Progenitor cell of endocrine pancreas (in vitro differentiated cells): ENCODE measurements at regions not wholly inside any gene's neighbourhood (a gene's known extent, or its start where the extent isn't known, plus 50 kb on each side); places are given as distances from the start of the nearest gene placed in this dataset.
A peak's percentile ranks its signal among the peaks of the same experiment; 100 is the strongest.
"Not testable (repeated sequence)": the region's sequence is repeated elsewhere in the genome, so short reads cannot be mapped to it uniquely, and the experiment has no call there.

Experiments used
- DNase-seq: peaks from one replicate; pipeline ENCODE4 v3.0.0; 2021; ENCODE audit warnings: low spot score; ENCODE audit not compliant: unreplicated experiment
- H3K27ac Mint-ChIP-seq: 2 replicates; pipeline ENCODE4 v1.8.0; 2021; ENCODE audit warnings: mild to moderate bottlenecking, moderate library complexity, mixed read lengths
- H3K27me3 Mint-ChIP-seq: 2 replicates; pipeline ENCODE4 v1.8.0; 2021; ENCODE audit warnings: mixed read lengths
- H3K36me3 Mint-ChIP-seq: 2 replicates; pipeline ENCODE4 v1.8.0; 2022; ENCODE audit warnings: mixed read lengths; ENCODE audit not compliant: insufficient read depth
- H3K4me1 Mint-ChIP-seq: 2 replicates; pipeline ENCODE4 v1.8.0; 2021; ENCODE audit warnings: low read depth, mixed read lengths
- H3K4me3 Mint-ChIP-seq: 2 replicates; pipeline ENCODE4 v1.8.0; 2021; ENCODE audit warnings: low read depth, mild to moderate bottlenecking, moderate library complexity, mixed read lengths
- H3K9me3 Mint-ChIP-seq: 2 replicates; pipeline ENCODE4 v1.8.0; 2021; ENCODE audit warnings: low read depth, mixed read lengths
- TF ChIP-seq, protein P1 (sequence below): fragments of 200-600 bp; sonication (generic); IDR thresholded peaks from one replicate; pipeline ENCODE4 v1.5.0; 2021; ENCODE audit warnings: antibody characterized with exemption, mild to moderate bottlenecking; ENCODE audit not compliant: unreplicated experiment

DNA sequence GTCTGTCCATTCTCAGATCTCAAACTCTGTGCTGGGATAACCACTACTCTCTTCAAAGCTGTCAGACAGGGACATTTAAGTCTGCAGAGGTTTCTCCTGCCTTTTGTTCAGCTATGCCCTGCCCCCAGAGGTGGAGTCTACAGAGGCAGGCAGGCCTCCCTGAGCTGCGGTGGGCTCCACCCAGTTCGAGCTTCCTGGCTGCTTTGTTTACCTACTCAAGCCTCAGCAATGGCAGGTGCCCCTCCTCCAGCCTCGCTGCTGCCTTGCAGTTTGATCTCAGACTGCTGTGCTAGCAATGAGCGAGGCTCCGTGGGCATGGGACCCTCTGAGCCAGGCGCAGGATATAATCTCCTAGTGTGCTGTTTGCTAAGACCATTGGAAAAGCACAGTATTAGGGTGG, 53.1 kb upstream of the HUNK start:
- H3K4me1 Mint-ChIP-seq, H3K27ac Mint-ChIP-seq, DNase-seq, H3K36me3 Mint-ChIP-seq, H3K4me3 Mint-ChIP-seq, H3K27me3 Mint-ChIP-seq: not testable (repeated sequence)
- peaks cover 15% of the 10 kb centered on the region for H3K9me3 Mint-ChIP-seq

DNA sequence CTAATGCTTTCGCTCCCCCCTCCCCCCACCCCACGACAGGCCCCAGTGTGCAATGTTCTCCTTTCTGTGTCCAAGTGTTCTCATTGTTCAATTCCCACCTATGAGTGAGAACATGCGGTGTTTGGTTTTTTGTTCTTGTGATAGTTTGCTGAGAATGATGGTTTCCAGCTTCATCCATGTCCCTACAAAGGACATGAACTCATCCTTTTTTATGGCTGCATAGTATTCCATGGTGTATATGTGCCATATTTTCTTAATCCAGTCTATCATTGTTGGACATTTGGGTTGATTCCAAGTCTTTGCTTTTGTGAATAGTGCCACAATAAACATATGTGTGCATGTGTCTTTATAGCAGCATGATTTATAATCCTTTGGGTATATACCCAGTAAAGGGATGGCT, 58.5 kb upstream of the HUNK start:
- not testable (repeated sequence) for H3K4me1 Mint-ChIP-seq, H3K9me3 Mint-ChIP-seq, H3K27ac Mint-ChIP-seq, H3K27me3 Mint-ChIP-seq, DNase-seq, H3K4me3 Mint-ChIP-seq, H3K36me3 Mint-ChIP-seq

DNA sequence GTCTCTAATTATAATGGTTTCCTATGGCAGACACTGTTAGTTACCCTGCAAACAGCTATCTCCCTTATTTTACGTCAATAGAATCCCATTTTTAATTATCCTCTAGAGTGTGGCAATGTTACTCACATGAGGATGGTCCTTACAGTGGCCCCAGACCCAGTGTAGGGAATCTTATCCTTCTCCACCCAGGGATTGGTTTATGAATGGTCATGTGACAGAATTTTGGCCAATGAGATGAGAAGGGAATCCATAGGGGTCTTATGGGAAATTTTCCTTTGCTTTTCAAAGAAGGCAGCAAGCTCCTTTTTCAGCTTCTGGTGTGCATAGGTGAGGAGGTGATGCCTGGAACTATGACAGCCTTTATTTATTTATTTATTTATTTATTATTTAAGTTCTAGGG, 59.0 kb upstream of the HUNK start:
- Mint-ChIP-seq H3K27me3 (no peaks in the 10 kb centered on the region), H3K36me3 (no peaks in the 10 kb centered on the region), H3K27ac (no peak overlapping the region), H3K4me1 (no peaks in the 10 kb centered on the region), H3K4me3 (no peak overlapping the region), H3K9me3 (peaks cover 8% of the 10 kb centered on the region)
- DNase-seq = no peak
- TF ChIP-seq, protein P1, sequence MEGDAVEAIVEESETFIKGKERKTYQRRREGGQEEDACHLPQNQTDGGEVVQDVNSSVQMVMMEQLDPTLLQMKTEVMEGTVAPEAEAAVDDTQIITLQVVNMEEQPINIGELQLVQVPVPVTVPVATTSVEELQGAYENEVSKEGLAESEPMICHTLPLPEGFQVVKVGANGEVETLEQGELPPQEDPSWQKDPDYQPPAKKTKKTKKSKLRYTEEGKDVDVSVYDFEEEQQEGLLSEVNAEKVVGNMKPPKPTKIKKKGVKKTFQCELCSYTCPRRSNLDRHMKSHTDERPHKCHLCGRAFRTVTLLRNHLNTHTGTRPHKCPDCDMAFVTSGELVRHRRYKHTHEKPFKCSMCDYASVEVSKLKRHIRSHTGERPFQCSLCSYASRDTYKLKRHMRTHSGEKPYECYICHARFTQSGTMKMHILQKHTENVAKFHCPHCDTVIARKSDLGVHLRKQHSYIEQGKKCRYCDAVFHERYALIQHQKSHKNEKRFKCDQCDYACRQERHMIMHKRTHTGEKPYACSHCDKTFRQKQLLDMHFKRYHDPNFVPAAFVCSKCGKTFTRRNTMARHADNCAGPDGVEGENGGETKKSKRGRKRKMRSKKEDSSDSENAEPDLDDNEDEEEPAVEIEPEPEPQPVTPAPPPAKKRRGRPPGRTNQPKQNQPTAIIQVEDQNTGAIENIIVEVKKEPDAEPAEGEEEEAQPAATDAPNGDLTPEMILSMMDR = no peak

DNA sequence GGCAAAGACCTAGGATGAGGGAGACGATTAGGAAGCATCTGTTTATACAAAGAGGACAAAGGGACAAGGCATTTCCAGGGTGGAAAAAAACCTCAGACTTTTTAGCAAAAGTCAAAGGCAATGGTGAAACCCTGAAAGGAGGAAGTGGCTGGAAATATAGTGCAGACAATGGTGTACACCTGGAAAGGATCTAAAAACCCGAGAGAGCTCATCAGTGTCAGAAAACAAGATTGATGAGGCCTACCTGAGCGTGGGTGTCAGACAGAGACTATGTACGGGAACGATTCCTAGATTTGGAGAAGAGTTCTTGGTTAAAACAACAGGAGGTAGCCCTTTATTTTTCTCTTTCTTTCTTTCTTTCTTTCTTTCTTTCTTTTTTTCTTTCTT, 68.8 kb upstream of the HUNK start:
- Mint-ChIP-seq H3K27ac (peak overlapping the region; percentile 82), H3K36me3 (no peaks in the 10 kb centered on the region), H3K27me3 (no peaks in the 10 kb centered on the region), H3K9me3 (peaks cover 4% of the 10 kb centered on the region), H3K4me1 (peaks cover 31% of the 10 kb centered on the region), H3K4me3 (no peak overlapping the region)
- TF ChIP-seq, protein P1 = no peak
- DNase-seq = no peak

DNA sequence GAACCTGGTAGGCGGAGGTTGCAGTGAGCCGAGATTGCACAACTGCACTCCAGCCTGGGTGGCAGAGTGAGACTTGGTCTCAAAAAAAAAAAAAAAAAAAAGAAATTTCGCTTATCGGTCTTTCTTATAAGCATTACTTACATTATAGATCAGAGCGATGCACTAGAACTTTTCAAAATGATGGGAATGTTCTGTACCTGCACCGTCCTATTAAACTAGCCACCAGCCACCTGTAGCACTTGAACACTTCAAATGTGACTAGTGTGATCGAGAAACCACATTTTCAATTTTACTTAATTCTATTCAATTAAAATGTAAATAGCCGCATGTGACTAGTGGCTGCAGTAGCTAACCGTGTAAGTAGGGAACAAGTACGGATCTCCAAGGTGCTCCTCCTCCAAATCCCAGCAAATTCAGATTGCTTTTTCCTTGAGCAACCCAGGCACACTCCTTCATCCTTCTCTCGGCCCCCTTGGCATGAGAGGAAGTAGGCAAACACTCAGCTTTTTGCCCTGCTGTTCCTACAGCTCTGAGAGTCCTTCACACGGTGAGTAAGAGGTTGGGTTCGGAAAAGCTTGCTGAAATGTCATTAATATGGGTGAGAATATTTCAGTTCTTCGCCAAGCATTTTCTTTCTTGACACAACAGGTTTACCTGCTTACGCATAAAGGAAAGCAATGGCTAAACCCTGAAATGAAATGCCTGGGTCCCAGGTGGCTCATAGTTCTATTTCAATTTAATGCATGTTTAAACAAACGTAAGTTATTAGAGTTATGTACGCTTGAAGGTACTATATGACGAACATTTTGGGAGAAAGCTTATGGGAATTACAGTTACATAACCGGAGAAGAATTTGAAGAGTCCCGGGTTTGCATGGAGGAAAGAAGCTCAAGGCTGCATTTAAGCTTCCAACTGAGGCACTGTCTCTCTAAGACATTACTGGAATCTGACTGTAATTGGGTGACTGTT, 69.5 kb upstream of the HUNK start:
- TF ChIP-seq, protein P1 = no peak
- H3K36me3 Mint-ChIP-seq = no peaks in the 10 kb centered on the region
- peak overlapping the region; percentile 56 for H3K27ac Mint-ChIP-seq
- H3K4me3 Mint-ChIP-seq = no peak overlapping the region
- H3K9me3 Mint-ChIP-seq = peaks cover 4% of the 10 kb centered on the region
- H3K4me1 Mint-ChIP-seq = peaks cover 36% of the 10 kb centered on the region
- no peak for DNase-seq
- H3K27me3 Mint-ChIP-seq = no peaks in the 10 kb centered on the region

DNA sequence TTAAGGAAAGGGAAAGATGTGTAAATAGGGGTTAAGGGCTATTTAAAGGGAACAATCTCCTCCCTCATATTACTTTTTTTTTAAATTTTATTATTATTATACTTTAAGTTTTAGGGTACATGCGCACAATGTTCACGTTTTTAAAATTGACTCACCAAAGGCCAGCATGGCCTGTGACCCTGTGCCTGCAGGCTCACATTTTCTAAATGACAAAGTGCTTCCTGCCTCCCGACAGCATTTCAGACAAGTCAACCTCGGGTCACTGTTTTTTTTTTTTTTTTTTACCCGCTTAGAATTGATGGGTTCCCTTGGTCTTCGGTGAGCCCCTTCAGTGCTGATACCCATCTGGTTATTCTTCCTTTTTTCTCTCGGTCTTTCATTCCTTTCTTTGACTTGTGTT, 70.4 kb upstream of the SCAF4 start:
- Mint-ChIP-seq H3K4me1 (peaks cover 36% of the 10 kb centered on the region), H3K27ac (peak overlapping the region; percentile 56), H3K36me3 (no peaks in the 10 kb centered on the region), H3K4me3 (no peak overlapping the region), H3K27me3 (no peaks in the 10 kb centered on the region), H3K9me3 (peaks cover 4% of the 10 kb centered on the region)
- TF ChIP-seq, protein P1 = no peak
- no peak for DNase-seq
